OCI-LY7 (cell line): ENCODE measurements at regions not wholly inside any gene's neighbourhood (a gene's known extent, or its start where the extent isn't known, plus 50 kb on each side); places are given as distances from the start of the nearest gene placed in this dataset.

Source experiments
- CTCF ChIP-seq: fragments of 200-600 bp; sonication (generic); conservative IDR thresholded peaks from 2 replicates; pipeline ENCODE4 v1.5.1; 2014; ENCODE audit warnings: mild to moderate bottlenecking, antibody characterized with exemption, low read length, moderate library complexity, mixed read lengths
- EZH2phosphoT487 ChIP-seq: fragments of 200-600 bp; sonication (generic); IDR thresholded peaks from 2 replicates; pipeline ENCODE4 v1.6.1; 2018; ENCODE audit warnings: low read depth, borderline replicate concordance, mild to moderate bottlenecking, mixed run types, antibody characterized with exemption, low read length, moderate library complexity, mixed read lengths

GRCh38 chr5:15440434-15440833 lies 59.5 kb upstream of the FBXL7 start:
- TF ChIP-seq CTCF (no peak), EZH2phosphoT487 (no peak)
